ENCODE measurements at regions not wholly inside any gene's neighbourhood (a gene's known extent, or its start where the extent isn't known, plus 50 kb on each side); places are given as distances from the start of the nearest gene placed in this dataset.

GRCh38 chr6:91094806-91095475, 508.1 kb upstream of the MAP3K7 start:
- no peak overlapping the region for H3K27ac ChIP-seq (ENCODE audit: low read depth, low read length)
- no peak overlapping the region for H3K4me3 ChIP-seq (ENCODE audit: low read depth, low read length)
- no peaks in the 10 kb centered on the region for H3K9me3 ChIP-seq (ENCODE audit: control insufficient read depth, insufficient read depth, low read length)
- no peaks in the 10 kb centered on the region for H3K27me3 ChIP-seq (ENCODE audit: control insufficient read depth, insufficient read depth, low read length)
- CTCF ChIA-PET = interaction anchor here (1.2 to 2.0 kb wide), 2 partner anchors 14 kb away, joined by 4 to 16 read pairs; no protein-coding TSS in a partner anchor
- TF ChIP-seq CTCF (IDR thresholded peaks at IDR 0.05; ENCODE audit: low read depth, low read length) = no peak
- POLR2A ChIA-PET = no interaction called here
- no peak for DNase-seq (ENCODE audit: low read depth, low spot score)

- H3K27ac ChIP-seq (ENCODE audit: low read depth, low read length) = no peak overlapping the region
- H3K27me3 ChIP-seq (ENCODE audit: control insufficient read depth, insufficient read depth, low read length) = no peaks in the 10 kb centered on the region
- CTCF ChIA-PET = interaction anchor here (0.6 to 2.0 kb wide), 2 partner anchors 13 to 23 kb away, joined by 3 to 16 read pairs; no protein-coding TSS in a partner anchor
- DNase-seq (ENCODE audit: low read depth, low spot score) = no peak
- H3K4me3 ChIP-seq (ENCODE audit: low read depth, low read length) = no peak overlapping the region
- no peaks in the 10 kb centered on the region for H3K9me3 ChIP-seq (ENCODE audit: control insufficient read depth, insufficient read depth, low read length)
- POLR2A ChIA-PET = no interaction called here
- no peak for TF ChIP-seq CTCF (IDR thresholded peaks at IDR 0.05; ENCODE audit: low read depth, low read length)
These were observed 507.5 kb upstream of the MAP3K7 start for GRCh38 chr6:91094341-91094740.

DNA sequence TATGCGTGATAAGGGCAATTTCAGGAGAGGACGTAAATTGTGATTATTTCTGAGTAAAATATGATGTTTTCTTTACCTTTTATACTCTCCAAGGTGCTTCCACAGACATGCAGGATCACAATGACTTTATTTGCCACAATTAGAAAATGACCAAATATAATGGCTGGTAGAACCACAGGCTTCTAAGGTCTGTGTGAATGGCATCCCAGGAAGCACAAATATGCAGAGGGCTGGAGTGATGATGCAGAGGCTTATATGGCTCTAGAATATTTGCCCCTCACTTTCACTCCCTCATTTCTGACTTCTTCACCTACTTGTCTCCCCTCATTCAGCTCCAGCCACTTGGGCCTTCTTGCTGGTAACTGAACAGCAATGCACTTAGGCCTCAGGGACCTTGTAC, 502.1 kb upstream of the MAP3K7 start:
- Histone ChIP-seq H3K9me3 (ENCODE audit: control insufficient read depth, insufficient read depth, low read length) (no peaks in the 10 kb centered on the region), H3K27me3 (ENCODE audit: control insufficient read depth, insufficient read depth, low read length) (no peaks in the 10 kb centered on the region), H3K4me3 (ENCODE audit: low read depth, low read length) (no peak overlapping the region), H3K27ac (ENCODE audit: low read depth, low read length) (no peak overlapping the region)
- ChIA-PET CTCF (no interaction called here), POLR2A (no interaction called here)
- DNase-seq (ENCODE audit: low read depth, low spot score) = no peak
- no peak for TF ChIP-seq CTCF (IDR thresholded peaks at IDR 0.05; ENCODE audit: low read depth, low read length)

- DNase-seq (ENCODE audit: low read depth, low spot score) = no peak
- CTCF ChIA-PET = interaction anchor here (0.7 kb wide), 1 partner anchor 13 kb away, joined by 4 read pairs; no protein-coding TSS in a partner anchor
- Histone ChIP-seq H3K4me3 (ENCODE audit: low read depth, low read length) (no peak overlapping the region), H3K9me3 (ENCODE audit: control insufficient read depth, insufficient read depth, low read length) (no peaks in the 10 kb centered on the region), H3K27ac (ENCODE audit: low read depth, low read length) (no peak overlapping the region), H3K27me3 (ENCODE audit: control insufficient read depth, insufficient read depth, low read length) (no peaks in the 10 kb centered on the region)
- no peak for TF ChIP-seq CTCF (IDR thresholded peaks at IDR 0.05; ENCODE audit: low read depth, low read length)
- POLR2A ChIA-PET = no interaction called here
These were observed 501.6 kb upstream of the MAP3K7 start for GRCh38 chr6:91088515-91088914.

DNA sequence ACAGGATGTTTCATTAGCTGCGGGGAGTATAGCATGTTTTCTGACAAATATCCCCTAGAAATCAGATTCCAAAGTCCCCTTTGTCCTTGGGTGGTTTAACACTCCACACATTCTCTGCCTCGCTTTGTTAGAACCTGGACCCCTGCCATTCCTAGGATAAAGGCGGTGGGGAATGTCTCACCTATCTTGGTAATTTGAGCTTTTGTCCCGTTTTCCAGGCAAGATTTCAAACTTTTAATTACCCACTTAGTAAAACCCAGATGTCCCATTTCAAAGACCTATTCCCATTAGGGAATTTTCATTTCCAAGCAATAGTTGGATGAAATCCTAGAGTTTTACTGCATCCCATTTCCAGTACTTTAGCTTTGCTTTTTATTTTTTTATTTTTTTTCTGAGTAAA, 501.0 kb upstream of the MAP3K7 start:
- ChIA-PET POLR2A (no interaction called here), CTCF (interaction anchor here (0.7 kb wide), 1 partner anchor 12 kb away, joined by 4 read pairs; no protein-coding TSS in a partner anchor)
- DNase-seq (ENCODE audit: low read depth, low spot score) = no peak

More for the DNA sequence above, 501.0 kb upstream of the MAP3K7 start:
- Histone ChIP-seq H3K4me3 (ENCODE audit: low read depth, low read length) (no peak overlapping the region), H3K27ac (ENCODE audit: low read depth, low read length) (no peak overlapping the region), H3K9me3 (ENCODE audit: control insufficient read depth, insufficient read depth, low read length) (no peaks in the 10 kb centered on the region), H3K27me3 (ENCODE audit: control insufficient read depth, insufficient read depth, low read length) (no peaks in the 10 kb centered on the region)
- no peak for TF ChIP-seq CTCF (IDR thresholded peaks at IDR 0.05; ENCODE audit: low read depth, low read length)

Measured in AG04450 (cell line).